ENCODE measurements at regions not wholly inside any gene's neighbourhood (a gene's known extent, or its start where the extent isn't known, plus 50 kb on each side); places are given as distances from the start of the nearest gene placed in this dataset.

- DNase-seq (ENCODE audit: low read depth in 2 of 2), result no peak
Measured at GRCh38 chr14:56868660-56869059, 58.4 kb upstream of the OTX2 start.

- DNase-seq (ENCODE audit: low read depth in 2 of 2), result no peak
Measured at GRCh38 chr14:56862836-56863235, 52.6 kb upstream of the OTX2 start.

- DNase-seq (ENCODE audit: low read depth in 2 of 2), result no peak
Measured at GRCh38 chr14:56860441-56860840, 50.2 kb upstream of the OTX2 start.

Data from stimulated activated CD8-positive, alpha-beta memory T cell treated with anti-CD3 and anti-CD28 coated beads, Interleukin-2, amount 100 ng/mL, for 48 hours (primary cell).